ENCODE measurements at regions not wholly inside any gene's neighbourhood (a gene's known extent, or its start where the extent isn't known, plus 50 kb on each side); places are given as distances from the start of the nearest gene placed in this dataset.

GRCh38 chr5:8362495-8362894 is 493.5 kb downstream of the MTRR start:
- H3K4me2 ChIP-seq, result no peak overlapping the region
- 0% methylated on average over 1 of the region's 1 CpG for WGBS (ENCODE audit: low lambda C conversion rate)
- H3K9me3 ChIP-seq, result no peaks in the 10 kb centered on the region
- no peak overlapping the region for H3K27ac ChIP-seq (ENCODE audit: low read depth in 2 of 2, low read length in 1 of 2)
- no peaks in the 10 kb centered on the region for H3K27me3 ChIP-seq (ENCODE audit: insufficient read depth)
- no peak for DNase-seq
- no peaks in the 10 kb centered on the region for H3K9me2 ChIP-seq
- POLR2A ChIA-PET, result no interaction called here
- H3K4me1 ChIP-seq (ENCODE audit: control insufficient read depth in 1 of 2, insufficient read depth in 2 of 2, low read depth in 1 of 2, low read length in 1 of 2), result no peaks in the 10 kb centered on the region
- H3K36me3 ChIP-seq (replicated peaks in 1 of 2; ENCODE audit: control insufficient read depth in 1 of 2, insufficient read depth in 2 of 2, low read length in 1 of 2), result no peaks in the 10 kb centered on the region
- H4K20me1 ChIP-seq (ENCODE audit: insufficient read depth), result no peaks in the 10 kb centered on the region
- no peak overlapping the region for H3K4me3 ChIP-seq (ENCODE audit: low read depth in 2 of 2, low read length in 1 of 2)
- TF ChIP-seq, protein P1, sequence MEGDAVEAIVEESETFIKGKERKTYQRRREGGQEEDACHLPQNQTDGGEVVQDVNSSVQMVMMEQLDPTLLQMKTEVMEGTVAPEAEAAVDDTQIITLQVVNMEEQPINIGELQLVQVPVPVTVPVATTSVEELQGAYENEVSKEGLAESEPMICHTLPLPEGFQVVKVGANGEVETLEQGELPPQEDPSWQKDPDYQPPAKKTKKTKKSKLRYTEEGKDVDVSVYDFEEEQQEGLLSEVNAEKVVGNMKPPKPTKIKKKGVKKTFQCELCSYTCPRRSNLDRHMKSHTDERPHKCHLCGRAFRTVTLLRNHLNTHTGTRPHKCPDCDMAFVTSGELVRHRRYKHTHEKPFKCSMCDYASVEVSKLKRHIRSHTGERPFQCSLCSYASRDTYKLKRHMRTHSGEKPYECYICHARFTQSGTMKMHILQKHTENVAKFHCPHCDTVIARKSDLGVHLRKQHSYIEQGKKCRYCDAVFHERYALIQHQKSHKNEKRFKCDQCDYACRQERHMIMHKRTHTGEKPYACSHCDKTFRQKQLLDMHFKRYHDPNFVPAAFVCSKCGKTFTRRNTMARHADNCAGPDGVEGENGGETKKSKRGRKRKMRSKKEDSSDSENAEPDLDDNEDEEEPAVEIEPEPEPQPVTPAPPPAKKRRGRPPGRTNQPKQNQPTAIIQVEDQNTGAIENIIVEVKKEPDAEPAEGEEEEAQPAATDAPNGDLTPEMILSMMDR (IDR thresholded peaks at IDR 0.05), result no peak
- TF ChIP-seq YY1 (IDR thresholded peaks at IDR 0.05; ENCODE audit: low read depth), result no peak
- TF ChIP-seq FOXJ3 (CRISPR knock-in tag; IDR thresholded peaks at IDR 0.05), result no peak
- TF ChIP-seq TAF1 (IDR thresholded peaks at IDR 0.05; ENCODE audit: borderline replicate concordance, low read depth, low read length), result no peak
- TF ChIP-seq TCF12 (IDR thresholded peaks at IDR 0.05), result no peak
- TF ChIP-seq GABPA (IDR thresholded peaks at IDR 0.05; ENCODE audit: low read depth), result no peak
- TF ChIP-seq, protein P2, sequence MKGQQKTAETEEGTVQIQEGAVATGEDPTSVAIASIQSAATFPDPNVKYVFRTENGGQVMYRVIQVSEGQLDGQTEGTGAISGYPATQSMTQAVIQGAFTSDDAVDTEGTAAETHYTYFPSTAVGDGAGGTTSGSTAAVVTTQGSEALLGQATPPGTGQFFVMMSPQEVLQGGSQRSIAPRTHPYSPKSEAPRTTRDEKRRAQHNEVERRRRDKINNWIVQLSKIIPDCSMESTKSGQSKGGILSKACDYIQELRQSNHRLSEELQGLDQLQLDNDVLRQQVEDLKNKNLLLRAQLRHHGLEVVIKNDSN (IDR thresholded peaks at IDR 0.05; ENCODE audit: borderline replicate concordance, low read depth), result no peak
- no peak for TF ChIP-seq TEAD4 (IDR thresholded peaks at IDR 0.05; ENCODE audit: borderline replicate concordance, insufficient read depth)
- TF ChIP-seq SMC3 (IDR thresholded peaks at IDR 0.05; ENCODE audit: low read depth, low read length), result no peak
- TF ChIP-seq, protein P3, sequence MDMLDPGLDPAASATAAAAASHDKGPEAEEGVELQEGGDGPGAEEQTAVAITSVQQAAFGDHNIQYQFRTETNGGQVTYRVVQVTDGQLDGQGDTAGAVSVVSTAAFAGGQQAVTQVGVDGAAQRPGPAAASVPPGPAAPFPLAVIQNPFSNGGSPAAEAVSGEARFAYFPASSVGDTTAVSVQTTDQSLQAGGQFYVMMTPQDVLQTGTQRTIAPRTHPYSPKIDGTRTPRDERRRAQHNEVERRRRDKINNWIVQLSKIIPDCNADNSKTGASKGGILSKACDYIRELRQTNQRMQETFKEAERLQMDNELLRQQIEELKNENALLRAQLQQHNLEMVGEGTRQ (IDR thresholded peaks at IDR 0.05; ENCODE audit: borderline replicate concordance, low read depth, low read length), result no peak
- no peak for TF ChIP-seq MXI1 (IDR thresholded peaks at IDR 0.05; ENCODE audit: low read depth, low read length)
- no peak for TF ChIP-seq ELF1 (IDR thresholded peaks at IDR 0.05)
- no peak for TF ChIP-seq GATA2 (CRISPR knock-in tag; IDR thresholded peaks at IDR 0.05)
- TF ChIP-seq CHD2 (IDR thresholded peaks at IDR 0.05; ENCODE audit: low read length, partially characterized antibody), result no peak
- no peak for TF ChIP-seq MAX (IDR thresholded peaks at IDR 0.05; ENCODE audit: low read depth)
- TF ChIP-seq EP300 (IDR thresholded peaks at IDR 0.05; ENCODE audit: borderline replicate concordance in 1 of 2, low read depth in 1 of 2, low read length in 1 of 2), result no peak
- no peak for TF ChIP-seq RXRA (IDR thresholded peaks at IDR 0.05; ENCODE audit: borderline replicate concordance, low read depth)
- no peaks in the 10 kb centered on the region for H3K79me2 ChIP-seq (ENCODE audit: insufficient read depth)
- no peaks in the 10 kb centered on the region for H3F3A ChIP-seq (replicated peaks; ENCODE audit: insufficient read depth)
- CTCF ChIA-PET, result interaction anchor here (1.6 kb wide), 1 partner anchor 22 kb away, joined by 6 read pairs; no protein-coding TSS in a partner anchor
- H3K9ac ChIP-seq, result no peak overlapping the region
- no peak overlapping the region for H2AFZ ChIP-seq (ENCODE audit: low read depth)

Data from SK-N-SH (cell line).